HEK293T (cell line): ENCODE measurements at regions not wholly inside any gene's neighbourhood (a gene's known extent, or its start where the extent isn't known, plus 50 kb on each side); places are given as distances from the start of the nearest gene placed in this dataset.

Experiments used
- CTBP1 ChIP-seq: fragments of 450-650 bp; IDR thresholded peaks from 2 replicates; pipeline ENCODE4 v1.6.1; 2016; ENCODE audit warnings: borderline replicate concordance
- FOXK2 ChIP-seq: fragments of 450-650 bp; IDR thresholded peaks from 2 replicates; pipeline ENCODE4 v1.6.1; 2016; ENCODE audit warnings: mild to moderate bottlenecking
- FOXM1 ChIP-seq: fragments of 450-650 bp; IDR thresholded peaks from 2 replicates; pipeline ENCODE4 v1.6.1; 2017; ENCODE audit warnings: mild to moderate bottlenecking, borderline replicate concordance
- NFRKB ChIP-seq: fragments of 450-650 bp; IDR thresholded peaks from 2 replicates; pipeline ENCODE4 v1.6.1; 2016; ENCODE audit warnings: mild to moderate bottlenecking, moderate library complexity
- SP1 ChIP-seq: fragments of 450-650 bp; IDR thresholded peaks from 2 replicates; pipeline ENCODE4 v1.6.1; 2017
- SUZ12 ChIP-seq: fragments of 450-650 bp; IDR thresholded peaks from 2 replicates; pipeline ENCODE4 v1.6.1; 2016; ENCODE audit warnings: mild to moderate bottlenecking
- ZNF384 ChIP-seq: fragments of 450-650 bp; IDR thresholded peaks from 2 replicates; pipeline ENCODE4 v1.6.1; 2016
- TF ChIP-seq, protein P1 (sequence below): fragments of 450-650 bp; IDR thresholded peaks from 2 replicates; pipeline ENCODE4 v1.6.1; 2016

DNA sequence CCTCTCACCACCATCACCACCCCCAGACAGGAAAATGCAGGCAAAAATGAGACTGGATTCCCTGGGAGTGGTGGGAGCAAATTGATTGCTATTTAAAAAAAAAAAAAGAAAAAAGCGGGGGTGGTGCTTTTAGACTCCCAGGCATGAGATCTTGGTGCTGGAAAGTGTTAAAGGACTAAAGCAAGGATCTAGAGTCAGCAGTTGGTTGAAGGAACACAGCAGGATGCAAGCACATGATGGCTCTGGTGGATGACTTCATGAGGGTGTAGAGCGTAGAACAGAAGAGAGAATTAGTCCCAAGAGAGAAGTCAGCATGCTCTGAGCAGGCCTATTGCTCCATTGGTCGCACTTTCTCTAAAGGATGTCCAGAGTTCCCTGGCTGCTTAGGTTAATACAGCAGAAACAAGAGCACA lies 183.8 kb upstream of the HMGA2 start:
- no peak for TF ChIP-seq NFRKB
- no peak for TF ChIP-seq SUZ12
- peak; percentile 57; the same call in 1 of the 2 replicates for TF ChIP-seq ZNF384
- no peak for TF ChIP-seq CTBP1
- TF ChIP-seq, protein P1, sequence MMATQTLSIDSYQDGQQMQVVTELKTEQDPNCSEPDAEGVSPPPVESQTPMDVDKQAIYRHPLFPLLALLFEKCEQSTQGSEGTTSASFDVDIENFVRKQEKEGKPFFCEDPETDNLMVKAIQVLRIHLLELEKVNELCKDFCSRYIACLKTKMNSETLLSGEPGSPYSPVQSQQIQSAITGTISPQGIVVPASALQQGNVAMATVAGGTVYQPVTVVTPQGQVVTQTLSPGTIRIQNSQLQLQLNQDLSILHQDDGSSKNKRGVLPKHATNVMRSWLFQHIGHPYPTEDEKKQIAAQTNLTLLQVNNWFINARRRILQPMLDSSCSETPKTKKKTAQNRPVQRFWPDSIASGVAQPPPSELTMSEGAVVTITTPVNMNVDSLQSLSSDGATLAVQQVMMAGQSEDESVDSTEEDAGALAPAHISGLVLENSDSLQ = no peak
- no peak for TF ChIP-seq FOXM1
- TF ChIP-seq SP1 = no peak
- no peak for TF ChIP-seq FOXK2
